Activated CD4-positive, alpha-beta T cell treated with anti-CD3 and anti-CD28 coated beads, Interleukin-10, Interleukin-2, amounts not matched to agents 100 ng/mL and 50 ng/mL, durations not matched to agents 16 hours and 8 hours (primary cell): ENCODE measurements at regions not wholly inside any gene's neighbourhood (a gene's known extent, or its start where the extent isn't known, plus 50 kb on each side); places are given as distances from the start of the nearest gene placed in this dataset.
A peak's percentile ranks its signal among the peaks of the same experiment; 100 is the strongest.

Experiments used
- DNase-seq: peaks from one replicate; pipeline ENCODE4 v3.0.0-alpha.2; 2020

DNA sequence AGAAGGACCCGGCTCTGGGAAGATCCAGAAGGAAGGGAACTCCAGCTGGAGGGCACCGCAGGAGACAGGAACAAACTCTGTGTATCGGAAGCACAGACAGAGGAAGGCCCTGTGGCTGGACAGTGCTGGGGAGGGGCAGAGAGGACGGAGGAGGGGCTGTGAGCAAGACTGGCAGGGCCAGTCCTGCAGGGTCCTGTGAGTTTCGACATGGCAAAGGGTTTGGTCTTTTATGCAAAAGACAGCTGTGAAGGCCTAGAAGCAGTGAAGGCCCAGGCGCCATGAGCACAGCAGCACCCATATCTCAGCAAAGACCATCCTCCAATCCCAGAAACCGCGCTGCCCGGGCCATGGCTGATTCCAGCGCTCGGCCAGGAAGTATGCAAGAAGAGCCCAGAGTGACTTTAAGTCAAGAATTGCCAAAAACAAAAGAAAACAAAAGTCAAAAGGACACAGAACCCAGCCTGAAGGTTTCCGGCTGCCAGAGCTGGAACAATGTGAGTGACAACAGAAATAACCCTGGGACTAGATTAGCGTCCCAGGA is 126.5 kb downstream of the NCOR2 start:
- DNase-seq = no peak

DNA sequence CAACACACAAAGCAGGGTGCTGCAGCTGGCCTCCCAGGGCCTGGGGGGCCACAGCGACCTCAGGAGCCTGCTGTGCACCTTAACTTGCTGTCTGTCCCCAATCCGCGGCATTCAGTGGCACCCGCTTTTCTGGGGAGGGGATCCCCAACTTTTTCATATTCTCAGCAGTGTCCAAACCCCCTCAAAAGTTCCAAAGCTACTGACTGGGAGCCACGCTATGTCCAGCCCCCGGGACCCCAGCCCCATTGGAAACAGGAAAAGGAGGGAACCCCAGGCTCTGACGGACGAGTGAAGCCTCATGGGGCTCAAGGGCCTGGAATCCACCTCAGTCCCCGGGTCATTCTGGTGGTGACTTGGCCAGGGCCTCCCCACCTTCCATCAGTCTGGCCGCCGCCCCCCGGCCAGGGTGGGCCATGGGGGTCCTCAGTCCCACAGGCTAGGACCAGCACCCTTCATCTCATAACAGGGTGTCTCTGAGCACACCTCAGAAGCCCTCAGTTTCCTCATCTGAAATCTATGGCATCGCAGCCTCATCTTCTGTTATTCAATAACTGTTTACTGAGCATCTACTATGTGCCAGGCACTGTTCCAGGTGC is 127.3 kb downstream of the NCOR2 start:
- DNase-seq = no peak

DNA sequence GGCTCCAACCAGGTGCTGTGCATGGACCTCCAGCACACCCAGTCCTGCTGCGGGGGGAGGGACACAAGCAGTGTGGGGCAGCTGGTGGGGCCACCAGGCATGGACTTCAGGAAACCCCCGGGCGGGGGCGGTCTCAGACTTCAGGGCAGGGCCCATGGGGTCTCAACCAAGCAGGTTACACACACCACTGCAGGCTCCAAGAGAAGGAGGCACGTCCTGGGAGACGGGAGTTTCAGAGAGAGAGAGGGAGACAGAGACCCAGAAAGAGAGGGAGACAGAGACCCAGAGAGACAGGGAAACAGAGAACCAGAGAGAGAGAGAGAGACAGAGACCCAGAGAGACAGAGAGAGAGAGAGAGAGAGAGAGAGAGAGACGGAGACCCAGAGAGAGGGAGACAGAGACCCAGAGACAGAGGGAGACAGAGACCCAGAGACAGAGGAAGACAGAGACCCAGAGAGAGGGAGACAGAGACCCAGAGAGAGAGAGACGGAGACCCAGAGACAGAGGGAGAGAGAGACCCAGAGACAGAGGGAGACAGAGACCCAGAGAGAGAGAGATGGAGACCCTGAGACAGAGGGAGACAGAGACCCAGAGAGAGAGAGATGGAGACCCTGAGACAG is 128.9 kb downstream of the NCOR2 start:
- no peak for DNase-seq

DNA sequence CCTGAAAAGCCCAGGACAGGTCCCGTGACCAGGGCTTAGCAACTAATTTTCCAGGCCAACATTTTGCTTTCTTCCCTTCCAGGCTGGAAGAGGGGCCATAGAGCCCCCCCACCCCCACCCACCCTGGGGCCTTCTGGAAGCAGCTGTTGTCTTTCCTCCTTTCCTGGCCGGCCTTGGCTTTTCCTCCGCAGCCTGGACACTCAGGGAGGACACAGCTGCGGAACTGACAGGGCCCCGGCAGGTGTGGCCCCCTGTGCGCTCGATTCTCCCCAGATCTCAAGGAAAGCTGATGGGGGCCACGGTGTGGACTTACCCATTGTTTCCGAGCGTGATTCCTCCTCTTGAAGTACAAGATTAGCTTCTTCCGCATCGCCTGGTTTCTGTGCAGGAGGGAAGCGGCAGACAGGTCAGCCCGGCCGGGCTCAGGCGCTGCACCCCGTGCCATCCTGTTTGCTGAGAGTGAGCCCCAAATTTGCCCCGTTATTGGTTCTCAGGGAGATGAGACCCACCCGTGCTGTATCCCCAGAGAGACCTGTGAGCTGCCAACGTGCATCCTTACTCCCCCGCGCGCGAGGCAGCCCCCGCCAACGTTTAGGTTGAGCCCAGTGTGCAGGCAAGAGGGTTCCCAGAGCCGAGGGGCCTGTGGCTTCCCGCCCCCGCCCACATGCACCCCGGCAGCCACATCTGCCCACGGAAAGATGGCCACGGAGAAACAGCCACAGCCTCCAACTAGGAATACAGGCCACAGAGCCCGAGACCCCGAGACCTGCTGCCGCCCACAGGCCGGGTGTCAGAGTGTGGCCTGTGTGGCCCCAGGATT is 129.6 kb downstream of the NCOR2 start:
- DNase-seq = no peak

DNA sequence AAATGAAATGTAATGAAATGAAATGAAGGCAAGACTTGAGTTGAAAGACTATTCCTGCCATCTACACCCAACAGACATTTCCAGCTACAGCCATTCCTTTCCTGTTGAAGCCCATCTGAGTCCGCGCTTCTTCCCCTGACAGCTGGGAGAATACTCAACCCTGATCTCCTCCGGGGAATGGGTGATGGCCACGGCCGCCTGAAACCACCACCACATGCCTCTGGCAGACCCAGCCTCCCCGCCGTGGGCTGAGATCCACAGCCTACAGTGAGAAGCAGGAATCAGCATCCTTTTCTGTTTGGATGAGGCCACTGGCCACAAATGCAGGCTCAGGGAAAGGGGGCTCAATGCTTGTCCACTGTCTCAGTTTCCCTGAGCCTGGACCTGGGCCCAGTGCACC is 130.3 kb downstream of the NCOR2 start:
- no peak for DNase-seq

DNA sequence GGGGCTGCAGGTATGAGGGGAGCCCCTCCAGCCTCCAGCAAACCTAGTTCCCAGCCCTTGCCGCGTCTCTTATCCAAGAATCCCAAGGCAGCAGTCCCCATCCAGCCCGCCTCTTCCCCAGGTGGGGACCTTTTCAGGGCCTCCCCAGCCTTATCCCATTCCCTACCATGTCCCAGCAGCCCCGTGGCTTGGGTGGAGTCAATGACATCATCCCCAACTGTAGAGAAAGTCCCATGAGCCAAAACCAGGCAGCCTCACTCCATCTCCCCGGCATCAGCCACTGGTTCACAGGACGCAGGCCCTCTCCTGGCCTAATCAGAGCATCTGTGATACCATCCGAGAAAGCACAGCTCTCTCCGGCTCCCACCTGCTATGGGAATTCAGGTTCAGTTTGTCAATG is 131.0 kb downstream of the NCOR2 start:
- DNase-seq = no peak

DNA sequence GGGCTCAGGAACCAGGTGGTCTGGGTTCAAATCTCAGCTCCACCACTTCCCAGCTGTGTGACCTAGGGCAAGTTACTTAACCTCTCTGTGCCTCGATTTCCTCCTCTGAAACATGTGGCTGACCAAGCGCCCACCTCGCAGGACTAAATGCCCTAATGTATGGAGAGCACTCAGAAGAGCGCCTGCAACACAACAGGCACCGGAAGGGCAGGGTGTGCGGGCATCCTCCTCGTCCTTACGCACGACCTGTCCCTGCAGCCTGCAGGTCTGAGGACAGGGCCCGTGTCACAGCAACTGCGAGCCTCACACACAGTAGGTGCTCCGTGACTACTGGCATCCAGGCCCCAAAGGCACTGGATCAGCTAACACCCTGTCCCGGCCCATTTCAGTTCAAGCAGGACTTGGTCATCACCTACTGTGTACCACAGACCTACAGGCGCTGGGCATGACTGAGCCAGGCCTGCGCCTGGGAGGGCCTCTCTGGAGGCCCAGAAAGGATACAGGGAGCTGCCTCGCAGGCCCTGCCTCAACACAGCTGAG is 131.5 kb downstream of the NCOR2 start:
- no peak for DNase-seq

DNA sequence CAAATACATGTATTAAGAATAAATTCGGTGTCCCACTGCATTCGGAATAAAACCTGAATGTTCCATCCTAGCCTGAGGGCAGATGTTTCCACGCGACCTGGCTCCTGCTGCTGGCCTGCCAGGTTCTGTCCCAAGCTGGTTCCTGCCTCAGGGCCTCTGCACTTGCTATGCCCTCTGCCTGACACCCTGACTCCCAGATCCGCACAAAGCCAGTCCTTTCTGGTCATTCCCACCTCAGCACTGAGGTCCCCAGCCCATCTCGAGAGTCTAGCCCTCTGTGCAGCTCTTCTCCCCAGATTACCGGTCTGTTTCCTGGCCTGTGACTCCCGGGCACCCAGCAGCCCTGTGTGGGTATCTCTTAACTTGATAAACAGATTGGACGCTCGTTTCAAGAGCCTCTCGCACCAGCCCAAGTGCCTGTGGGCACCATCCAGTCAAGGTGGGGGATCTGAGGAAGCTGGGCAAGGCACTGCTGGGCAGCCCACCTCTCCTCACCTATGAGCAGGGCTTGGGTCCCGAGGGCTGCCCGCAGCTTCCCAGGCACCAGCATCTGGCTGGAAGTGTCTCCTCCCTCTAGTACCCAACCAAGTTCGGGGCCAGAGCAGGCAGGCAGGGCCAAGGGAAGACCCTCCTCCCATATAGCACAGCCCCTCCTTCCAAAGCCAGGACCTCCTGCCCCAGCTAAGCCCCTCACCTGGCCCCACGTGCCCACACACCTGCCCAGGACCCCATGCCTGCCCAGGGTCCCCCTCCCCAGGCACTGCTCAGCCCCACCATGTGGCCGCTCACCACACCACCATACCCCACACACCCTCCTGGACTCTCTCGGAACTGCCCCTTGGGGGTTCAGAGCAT is 132.2 kb downstream of the NCOR2 start:
- DNase-seq = no peak

DNA sequence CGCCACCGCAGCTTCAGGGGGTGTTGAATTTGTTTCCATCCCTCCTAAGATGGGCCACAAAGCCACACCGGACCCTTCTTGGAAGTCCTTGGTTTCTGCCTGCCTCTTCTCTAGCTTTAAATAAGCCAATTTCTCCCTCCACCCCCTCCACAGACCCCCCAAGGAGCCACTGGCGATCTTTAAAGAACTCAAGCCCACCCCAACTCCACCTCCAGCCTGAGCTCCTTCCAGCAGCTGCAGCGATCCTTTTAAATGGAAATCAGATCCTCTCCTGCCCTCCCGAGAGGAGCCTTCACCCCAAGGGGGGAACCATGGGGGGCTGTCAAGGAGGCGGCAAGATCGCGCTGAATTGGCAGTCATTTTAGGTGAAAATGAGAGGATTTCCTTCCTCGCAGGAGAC is 133.1 kb downstream of the NCOR2 start:
- no peak for DNase-seq

DNA sequence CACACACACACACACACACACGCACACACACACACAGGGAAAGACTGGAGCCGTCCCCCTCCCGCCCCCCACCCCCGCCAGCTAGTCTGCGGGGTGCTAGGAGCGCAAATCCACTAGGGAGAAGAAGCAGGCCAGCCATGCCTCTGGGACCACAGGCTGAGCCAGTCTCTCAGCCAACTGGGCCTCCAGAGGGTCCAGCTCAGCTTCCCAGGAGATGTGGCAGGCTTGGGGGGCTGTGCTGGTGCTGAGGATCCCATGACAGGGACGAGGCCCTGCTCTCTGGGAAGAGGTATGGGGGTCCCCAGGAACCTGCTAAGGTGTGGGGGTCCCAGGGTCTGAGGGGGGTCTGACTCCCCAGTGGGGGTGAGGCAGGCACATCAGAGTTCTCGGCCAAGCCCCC is 133.5 kb downstream of the NCOR2 start:
- no peak for DNase-seq

DNA sequence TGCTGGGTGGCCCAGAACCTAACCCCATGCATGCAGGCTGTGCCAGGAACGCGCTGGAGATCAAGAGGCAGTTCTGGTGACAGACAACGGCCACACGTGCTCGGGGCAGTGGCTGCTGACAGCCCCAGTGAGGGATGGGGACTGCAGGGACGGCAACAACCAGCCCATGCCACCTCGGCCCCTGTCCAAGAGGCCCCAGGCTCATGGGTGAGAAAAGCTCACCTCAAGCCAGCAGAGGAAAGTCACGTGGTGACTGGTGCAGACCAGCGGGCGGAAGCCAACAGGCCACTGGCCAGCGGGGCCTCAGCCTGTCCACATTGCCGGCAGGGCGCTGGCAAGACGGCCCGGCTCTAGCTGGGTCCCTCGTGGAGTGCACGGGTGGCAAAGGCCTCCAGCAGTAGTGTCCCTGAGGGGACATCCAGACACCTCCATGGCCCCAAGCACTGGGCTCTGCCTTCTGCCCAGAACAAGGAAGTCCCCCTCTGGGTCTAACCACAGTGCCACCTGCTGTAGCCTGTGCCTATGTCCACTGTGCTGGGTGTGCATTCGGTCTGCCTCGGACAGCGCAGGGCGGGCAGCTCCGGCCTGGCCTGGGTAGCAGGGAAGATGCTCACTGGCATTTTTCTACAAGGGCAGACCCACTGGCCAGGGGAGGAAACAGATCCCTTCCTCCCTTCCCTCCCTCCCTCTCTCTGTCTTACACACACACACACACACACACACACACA is 134.1 kb downstream of the NCOR2 start:
- DNase-seq = no peak

DNA sequence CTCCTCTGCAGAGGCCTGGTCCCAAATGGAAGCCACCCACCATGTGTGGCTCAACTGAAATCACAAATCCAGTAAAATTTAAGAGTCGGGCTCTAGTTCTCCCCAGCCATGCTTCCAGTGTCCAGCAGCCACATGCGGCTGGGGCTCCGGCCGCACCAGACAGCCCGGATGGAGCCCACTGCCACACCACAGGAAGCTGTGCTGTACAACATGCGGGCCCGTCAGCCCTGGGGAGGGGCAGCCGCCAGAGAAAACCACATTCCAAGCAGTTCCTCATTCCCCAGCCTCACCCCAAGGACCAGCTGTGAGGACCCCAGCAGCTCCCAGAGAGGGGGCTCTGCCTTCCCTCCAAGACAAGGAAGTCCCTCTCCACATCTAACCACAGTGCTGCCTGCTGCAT is 135.0 kb downstream of the NCOR2 start:
- DNase-seq = no peak

DNA sequence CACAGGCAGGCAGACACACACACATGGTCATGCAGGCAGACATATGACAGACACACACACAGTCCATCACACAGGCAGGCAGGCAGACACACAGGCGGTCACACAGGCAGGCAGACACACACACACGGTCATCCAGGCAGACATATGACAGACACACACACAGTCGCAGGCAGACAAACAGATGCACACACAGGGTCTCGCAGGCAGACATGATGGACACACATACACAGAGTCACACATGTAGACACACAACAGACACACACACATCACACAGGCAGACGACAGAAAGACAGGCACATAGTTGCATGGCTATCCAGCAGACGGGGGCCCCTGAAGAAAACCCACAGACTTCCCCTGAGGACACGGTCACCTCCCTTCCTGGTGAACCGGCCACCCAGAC is 135.4 kb downstream of the NCOR2 start:
- no peak for DNase-seq

DNA sequence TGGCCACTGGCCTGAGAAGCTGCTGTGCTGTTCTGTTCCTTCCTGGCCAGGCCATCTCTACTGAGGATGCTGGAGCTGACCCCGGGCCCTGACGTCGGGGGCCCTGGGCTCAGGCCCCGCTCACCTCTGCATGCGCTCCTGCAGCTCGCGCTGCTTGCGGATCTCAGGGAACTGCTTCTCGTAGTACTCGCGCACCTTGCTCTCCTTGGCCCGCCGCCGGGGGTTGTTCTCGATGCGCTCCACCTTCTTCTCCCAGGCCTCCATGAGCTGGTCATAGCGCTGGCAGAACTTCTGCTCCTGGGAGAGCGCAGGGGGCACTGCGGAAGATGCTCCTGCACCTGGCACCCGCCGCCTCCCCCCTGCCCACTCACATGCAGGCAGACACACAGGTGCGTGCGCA is 135.6 kb downstream of the RFLNA start:
- no peak for DNase-seq

DNA sequence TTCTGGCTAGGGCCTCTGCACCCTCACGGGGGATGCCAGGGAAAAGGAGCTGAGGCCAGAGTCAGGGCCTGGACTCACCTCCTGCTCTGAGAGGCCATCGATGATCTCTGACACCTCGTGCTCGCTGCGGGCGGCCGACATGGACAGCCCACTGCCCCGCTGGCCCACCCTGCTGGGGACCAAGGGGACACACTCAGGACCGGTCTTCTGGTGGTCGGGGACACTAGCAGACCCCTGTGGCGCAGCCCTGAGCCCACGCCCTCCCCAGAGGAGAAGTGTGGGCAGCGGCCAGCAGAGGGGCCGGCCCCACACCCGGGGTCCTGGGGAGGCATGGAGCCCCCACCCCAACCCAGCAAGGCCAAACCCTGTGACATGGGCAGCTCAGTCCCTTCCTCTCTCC is 134.6 kb downstream of the RFLNA start:
- no peak for DNase-seq

DNA sequence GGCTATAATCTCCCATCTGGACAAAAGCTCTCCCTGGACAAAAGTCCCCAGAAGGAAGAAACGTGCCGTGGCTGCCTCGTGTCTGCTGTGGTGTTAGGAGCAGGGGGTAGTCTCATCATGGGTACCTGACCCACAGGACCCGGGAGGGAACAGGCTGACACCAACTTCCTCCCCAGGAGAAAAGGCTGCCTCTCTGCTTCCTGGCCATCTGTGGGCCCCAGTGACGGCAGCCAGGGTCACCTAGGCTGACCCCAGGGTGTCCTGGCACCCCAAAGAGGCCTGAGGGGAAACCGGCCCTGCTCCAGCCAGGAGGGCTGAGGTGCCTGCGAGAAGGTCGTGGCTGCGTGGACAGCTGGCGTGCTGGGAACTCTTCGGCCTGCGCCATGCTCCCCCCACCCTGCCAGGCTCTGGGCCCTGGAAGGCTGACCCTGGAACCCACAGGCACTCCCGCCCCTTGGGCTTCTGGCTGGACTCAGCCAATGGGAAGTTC is 133.9 kb downstream of the RFLNA start:
- DNase-seq = no peak

DNA sequence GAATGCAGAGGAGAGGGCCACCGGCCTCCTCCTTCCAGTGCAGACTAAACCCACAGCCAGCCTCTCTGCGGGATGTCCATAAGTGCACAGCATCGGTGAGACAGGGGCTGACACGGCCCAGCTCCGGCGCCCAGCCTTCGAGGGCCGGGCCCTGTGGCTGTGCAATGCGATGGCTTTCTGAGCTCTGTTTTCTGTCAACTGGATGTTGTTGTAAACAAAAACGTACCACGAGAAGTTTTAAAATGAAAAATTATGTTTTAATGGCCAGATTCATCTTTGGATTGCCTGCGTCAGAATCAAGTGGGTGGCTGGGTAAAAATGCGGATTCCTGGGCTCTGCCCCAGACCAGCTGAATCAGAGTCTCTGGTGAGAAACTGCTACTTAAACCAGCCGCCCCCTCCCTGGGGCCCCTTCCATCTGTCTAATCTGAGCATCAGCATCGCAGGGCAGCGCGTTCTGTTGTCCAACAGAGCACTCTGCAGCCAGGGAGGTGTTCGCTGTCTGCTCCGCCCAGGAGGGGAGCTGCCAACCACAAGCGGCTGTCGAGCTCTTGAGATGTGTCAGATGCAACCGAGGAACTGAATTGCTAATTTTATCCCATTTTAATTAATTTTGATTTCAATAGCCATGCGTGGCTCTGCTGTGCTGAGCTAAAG is 133.4 kb downstream of the RFLNA start:
- peak; percentile 8 for DNase-seq

DNA sequence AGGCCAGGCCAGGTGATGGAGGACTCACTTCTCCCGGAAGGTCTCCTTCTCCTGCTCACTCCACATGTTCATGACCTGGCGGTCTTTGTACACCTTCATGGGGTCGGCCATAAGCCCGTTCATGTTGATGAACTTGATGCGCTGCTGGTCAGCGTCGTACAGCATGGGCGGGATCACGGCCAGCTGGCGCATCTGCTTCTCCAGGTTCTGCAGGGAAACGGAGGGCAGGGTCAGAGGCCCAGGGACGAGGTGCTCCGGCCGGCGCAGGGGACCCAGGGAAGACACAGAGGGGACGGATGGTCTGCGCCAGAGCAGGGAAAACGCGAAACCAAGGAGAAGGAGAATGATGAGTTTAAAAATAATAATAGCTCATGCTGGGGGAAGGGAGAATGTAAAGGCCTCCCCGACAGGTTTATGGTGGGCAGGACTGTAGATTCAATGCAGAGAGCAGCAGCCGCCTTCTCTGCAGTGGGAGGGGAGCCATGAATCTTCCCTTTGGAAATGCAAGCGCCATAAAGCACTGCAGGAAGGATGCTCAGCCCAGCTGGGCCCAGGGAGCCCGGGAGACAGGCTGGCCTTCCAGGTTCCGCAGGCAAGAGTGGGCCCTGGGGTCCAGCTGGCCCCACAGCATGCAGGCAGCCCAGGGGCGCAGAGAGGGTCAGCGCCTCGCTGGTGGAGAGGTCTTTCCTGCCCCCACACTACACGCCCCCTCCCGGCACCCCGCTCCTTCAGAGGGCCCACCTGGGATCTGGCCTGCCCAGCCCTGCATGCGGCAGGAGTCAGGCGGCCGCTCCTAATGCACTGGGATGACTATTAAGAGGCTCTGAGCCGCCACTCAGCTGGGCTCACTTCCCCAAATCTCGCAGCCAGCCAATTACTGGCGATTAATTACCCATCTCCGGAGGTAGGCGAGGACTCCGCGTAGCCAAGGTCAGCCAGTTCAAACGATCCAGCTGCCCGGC is 132.0 kb downstream of the RFLNA start:
- no peak for DNase-seq

DNA sequence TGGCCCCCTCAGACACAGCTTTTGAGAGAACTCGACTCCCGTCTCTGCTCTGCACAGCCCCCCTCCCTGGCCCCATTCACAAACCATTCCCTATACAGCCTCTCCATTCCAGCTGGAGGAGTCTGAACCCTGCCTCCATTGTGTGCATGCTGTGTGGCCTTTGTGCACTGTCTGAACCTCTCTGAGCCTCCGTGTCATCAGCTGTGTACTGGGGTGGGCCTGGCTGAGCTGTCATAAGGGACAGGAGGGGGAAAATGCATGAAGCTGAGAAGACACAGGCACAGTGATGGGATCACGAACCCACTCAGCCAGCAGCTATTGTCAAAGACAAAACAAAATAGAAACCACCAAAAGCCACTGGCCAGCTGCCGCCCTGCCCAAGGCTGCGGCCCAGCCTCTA is 130.8 kb downstream of the RFLNA start:
- no peak for DNase-seq

DNA sequence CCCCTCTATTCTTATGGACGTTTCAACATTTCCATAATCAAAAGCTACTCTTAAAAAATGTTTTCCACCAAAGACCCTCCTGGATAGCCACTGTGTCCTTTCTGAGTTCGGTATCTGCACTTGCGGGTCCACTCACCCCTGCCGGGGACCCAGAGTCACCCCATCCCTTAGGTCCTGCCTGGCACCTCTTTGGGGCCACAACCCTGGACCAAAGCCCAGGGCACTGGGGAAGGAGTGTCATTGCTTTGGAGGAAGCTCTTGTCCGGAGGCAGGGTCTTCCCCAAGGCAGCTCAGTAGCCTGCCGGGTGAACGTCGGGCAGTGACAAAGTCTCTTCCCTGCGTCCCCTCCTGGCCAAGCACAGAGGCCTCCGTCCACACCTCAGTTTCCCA is 129.6 kb downstream of the RFLNA start:
- DNase-seq = no peak
